Parathyroid adenoma (tissue), 2 donors: ENCODE measurements at regions not wholly inside any gene's neighbourhood (a gene's known extent, or its start where the extent isn't known, plus 50 kb on each side); places are given as distances from the start of the nearest gene placed in this dataset.
"Not testable (repeated sequence)": the region's sequence is repeated elsewhere in the genome, so short reads cannot be mapped to it uniquely, and the experiment has no call there.

Source experiments
- H2AFZ ChIP-seq: fragments of 300-600 bp; sonication (generic); one replicate; pipeline ENCODE4 v1.7.0; 2017; ENCODE audit warnings: antibody characterized with exemption, mild to moderate bottlenecking
- H3K27ac ChIP-seq: fragments of 300-600 bp; sonication (generic); one replicate; pipeline ENCODE4 v1.7.0; 2017
- H3K27me3 ChIP-seq: fragments of 300-600 bp; sonication (generic); one replicate; pipeline ENCODE4 v1.7.0; 2017; ENCODE audit warnings: low read length; ENCODE audit not compliant: control insufficient read depth, insufficient read depth
- H3K36me3 ChIP-seq: fragments of 300-600 bp; sonication (generic); one replicate; pipeline ENCODE4 v1.7.0; 2017; ENCODE audit warnings: low read length; ENCODE audit not compliant: control insufficient read depth, insufficient read depth
- H3K4me1 ChIP-seq: fragments of 300-600 bp; sonication (generic); one replicate; pipeline ENCODE4 v1.7.0; 2017; ENCODE audit warnings: control low read depth
- H3K4me2 ChIP-seq: fragments of 300-600 bp; sonication (generic); one replicate; pipeline ENCODE4 v1.7.0; 2017; ENCODE audit warnings: low read length
- H3K4me3 ChIP-seq: fragments of 300-600 bp; sonication (generic); one replicate; pipeline ENCODE4 v1.7.0; 2017; ENCODE audit warnings: low read depth, low read length
- H3K79me2 ChIP-seq: fragments of 300-600 bp; sonication (generic); one replicate; pipeline ENCODE4 v1.7.0; 2017; ENCODE audit warnings: control low read depth
- H3K9ac ChIP-seq: fragments of 300-600 bp; sonication (generic); one replicate; pipeline ENCODE4 v1.7.0; 2017; ENCODE audit warnings: mild to moderate bottlenecking
- H3K9me3 ChIP-seq: fragments of 300-600 bp; sonication (generic); one replicate; pipeline ENCODE4 v1.7.0; 2017; ENCODE audit warnings: low read length; ENCODE audit not compliant: control insufficient read depth
- TF ChIP-seq, protein P1 (sequence below): fragments of 300-600 bp; sonication (generic); IDR thresholded peaks from one replicate; pipeline ENCODE4 v1.7.0; 2017; ENCODE audit warnings: antibody characterized with exemption, mild to moderate bottlenecking
- donor health status: primary hyperparathyroidism.

DNA sequence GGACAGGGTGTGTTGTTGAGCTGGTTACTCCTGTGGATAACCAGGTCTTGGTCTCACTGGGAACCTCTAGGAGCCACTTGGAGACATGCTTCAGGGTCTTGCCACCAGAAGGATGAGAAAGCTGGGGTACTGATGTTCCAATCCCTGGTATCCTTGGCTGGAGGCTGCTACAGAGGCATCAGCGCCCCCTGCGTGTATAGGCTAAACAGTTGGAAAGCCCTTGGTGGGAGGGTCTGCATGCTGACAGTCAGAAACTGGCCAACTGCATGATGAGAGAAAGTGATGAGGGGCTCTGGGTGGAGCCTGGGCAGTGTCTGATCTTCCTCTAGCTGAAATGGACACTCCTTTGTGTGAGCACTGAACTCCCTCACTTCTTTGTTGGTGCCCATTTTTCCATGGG lies 536.9 kb downstream of the XYLT1 start:
- Histone ChIP-seq H3K4me3 (no peak overlapping the region), H3K9me3 (no peaks in the 10 kb centered on the region), H2AFZ (no peak overlapping the region), H3K4me2 (no peak overlapping the region), H3K9ac (no peak overlapping the region), H3K27ac (no peak overlapping the region), H3K79me2 (no peaks in the 10 kb centered on the region), H3K27me3 (no peaks in the 10 kb centered on the region), H3K4me1 (no peaks in the 10 kb centered on the region), H3K36me3 (no peaks in the 10 kb centered on the region)
- TF ChIP-seq, protein P1, sequence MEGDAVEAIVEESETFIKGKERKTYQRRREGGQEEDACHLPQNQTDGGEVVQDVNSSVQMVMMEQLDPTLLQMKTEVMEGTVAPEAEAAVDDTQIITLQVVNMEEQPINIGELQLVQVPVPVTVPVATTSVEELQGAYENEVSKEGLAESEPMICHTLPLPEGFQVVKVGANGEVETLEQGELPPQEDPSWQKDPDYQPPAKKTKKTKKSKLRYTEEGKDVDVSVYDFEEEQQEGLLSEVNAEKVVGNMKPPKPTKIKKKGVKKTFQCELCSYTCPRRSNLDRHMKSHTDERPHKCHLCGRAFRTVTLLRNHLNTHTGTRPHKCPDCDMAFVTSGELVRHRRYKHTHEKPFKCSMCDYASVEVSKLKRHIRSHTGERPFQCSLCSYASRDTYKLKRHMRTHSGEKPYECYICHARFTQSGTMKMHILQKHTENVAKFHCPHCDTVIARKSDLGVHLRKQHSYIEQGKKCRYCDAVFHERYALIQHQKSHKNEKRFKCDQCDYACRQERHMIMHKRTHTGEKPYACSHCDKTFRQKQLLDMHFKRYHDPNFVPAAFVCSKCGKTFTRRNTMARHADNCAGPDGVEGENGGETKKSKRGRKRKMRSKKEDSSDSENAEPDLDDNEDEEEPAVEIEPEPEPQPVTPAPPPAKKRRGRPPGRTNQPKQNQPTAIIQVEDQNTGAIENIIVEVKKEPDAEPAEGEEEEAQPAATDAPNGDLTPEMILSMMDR = no peak

DNA sequence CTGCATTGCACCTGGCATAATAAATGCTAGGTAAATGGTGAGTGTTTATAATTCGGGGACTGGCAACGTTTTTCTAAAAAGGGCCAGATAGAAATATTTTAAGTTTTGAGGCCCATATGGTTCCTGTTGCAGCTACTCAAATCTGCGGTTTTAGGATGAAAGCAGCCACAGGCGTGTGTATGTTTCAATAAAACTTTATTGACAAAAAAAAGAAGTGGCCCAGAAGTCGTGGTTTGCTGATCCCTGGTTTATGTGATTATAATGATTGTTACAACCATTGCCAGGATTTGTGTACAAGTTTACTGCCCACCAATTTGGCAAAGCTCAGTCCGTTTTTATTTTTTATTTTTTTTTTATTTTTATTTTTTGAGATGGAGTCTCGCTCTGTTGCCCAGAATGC lies 536.1 kb downstream of the XYLT1 start:
- Histone ChIP-seq H2AFZ (no peak overlapping the region), H3K36me3 (no peaks in the 10 kb centered on the region), H3K27me3 (no peaks in the 10 kb centered on the region), H3K9ac (no peak overlapping the region), H3K27ac (no peak overlapping the region), H3K4me3 (no peak overlapping the region), H3K4me2 (no peak overlapping the region), H3K9me3 (no peaks in the 10 kb centered on the region), H3K4me1 (no peaks in the 10 kb centered on the region), H3K79me2 (no peaks in the 10 kb centered on the region)
- TF ChIP-seq, protein P1 = no peak

DNA sequence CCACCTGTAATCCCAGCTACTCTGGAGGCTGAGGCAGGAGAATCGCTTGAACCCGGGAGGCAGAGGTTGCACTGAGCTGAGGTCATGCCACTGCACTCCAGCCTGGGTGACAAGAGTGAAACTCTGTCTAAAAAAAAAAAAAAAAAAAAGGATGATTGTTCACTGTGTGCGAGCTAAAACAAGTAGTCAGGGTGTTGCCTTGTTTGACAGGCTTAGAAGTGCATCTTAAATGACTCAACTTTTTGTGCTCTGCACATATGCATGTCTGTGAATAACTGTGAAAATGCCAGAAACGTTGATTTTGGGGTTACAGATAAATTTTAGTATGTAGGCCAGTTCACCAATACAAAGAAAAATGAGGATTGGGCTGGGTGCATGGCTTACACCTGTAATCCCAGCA lies 534.9 kb downstream of the XYLT1 start:
- H2AFZ ChIP-seq, H3K4me3 ChIP-seq, H3K4me1 ChIP-seq, H3K27ac ChIP-seq, H3K79me2 ChIP-seq, H3K9me3 ChIP-seq, H3K9ac ChIP-seq, H3K36me3 ChIP-seq, H3K4me2 ChIP-seq, H3K27me3 ChIP-seq: not testable (repeated sequence)

DNA sequence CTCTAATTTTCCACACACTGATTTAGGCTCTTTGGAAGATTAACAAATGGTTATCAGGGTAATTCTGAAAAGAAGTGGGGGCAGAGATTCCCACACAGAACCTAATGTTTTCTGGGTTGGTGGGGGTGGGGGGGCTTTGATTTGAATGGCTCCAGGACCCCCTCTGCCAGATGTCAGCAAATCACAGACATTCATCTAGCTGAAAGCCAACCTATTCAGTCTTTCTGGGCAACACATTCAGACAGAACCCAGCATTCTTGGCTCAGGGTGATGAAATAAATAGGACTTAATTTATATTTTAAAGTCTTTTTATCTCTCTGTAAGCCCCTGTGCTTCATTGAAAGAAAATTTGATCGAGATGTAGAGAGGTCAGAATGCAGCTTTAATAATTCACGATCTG lies 533.2 kb downstream of the XYLT1 start:
- Histone ChIP-seq H3K27me3 (no peaks in the 10 kb centered on the region), H3K4me2 (no peak overlapping the region), H3K9me3 (no peaks in the 10 kb centered on the region), H2AFZ (no peak overlapping the region), H3K27ac (no peak overlapping the region), H3K4me1 (no peaks in the 10 kb centered on the region), H3K4me3 (no peak overlapping the region), H3K79me2 (no peaks in the 10 kb centered on the region), H3K36me3 (no peaks in the 10 kb centered on the region), H3K9ac (no peak overlapping the region)
- TF ChIP-seq, protein P1 = no peak

DNA sequence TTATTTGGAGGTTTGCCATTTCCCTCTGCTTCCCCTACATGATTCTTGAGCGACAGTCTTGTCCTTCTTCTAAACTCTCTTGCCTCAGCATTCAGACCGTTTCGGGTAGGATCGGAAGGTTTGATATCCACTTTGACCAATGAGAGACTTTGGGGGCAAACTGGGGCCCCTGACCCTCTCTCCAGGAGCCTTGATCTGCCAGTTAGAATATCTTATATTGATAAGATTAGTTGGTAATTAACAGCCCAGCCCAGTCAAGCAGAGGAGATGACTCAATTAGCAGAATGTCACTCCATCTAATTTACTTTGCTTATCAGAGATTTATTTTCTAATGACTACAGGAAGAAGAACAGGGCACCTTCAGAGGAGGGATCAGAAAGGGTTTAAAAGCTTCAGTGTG lies 532.8 kb downstream of the XYLT1 start:
- Histone ChIP-seq H3K9ac (no peak overlapping the region), H3K4me1 (no peaks in the 10 kb centered on the region), H3K27me3 (no peaks in the 10 kb centered on the region), H3K4me2 (no peak overlapping the region), H3K9me3 (no peaks in the 10 kb centered on the region), H3K27ac (no peak overlapping the region), H3K36me3 (no peaks in the 10 kb centered on the region), H3K4me3 (no peak overlapping the region), H3K79me2 (no peaks in the 10 kb centered on the region), H2AFZ (no peak overlapping the region)
- TF ChIP-seq, protein P1 = no peak
